ENCODE measurements at regions not wholly inside any gene's neighbourhood (a gene's known extent, or its start where the extent isn't known, plus 50 kb on each side); places are given as distances from the start of the nearest gene placed in this dataset.

DNA sequence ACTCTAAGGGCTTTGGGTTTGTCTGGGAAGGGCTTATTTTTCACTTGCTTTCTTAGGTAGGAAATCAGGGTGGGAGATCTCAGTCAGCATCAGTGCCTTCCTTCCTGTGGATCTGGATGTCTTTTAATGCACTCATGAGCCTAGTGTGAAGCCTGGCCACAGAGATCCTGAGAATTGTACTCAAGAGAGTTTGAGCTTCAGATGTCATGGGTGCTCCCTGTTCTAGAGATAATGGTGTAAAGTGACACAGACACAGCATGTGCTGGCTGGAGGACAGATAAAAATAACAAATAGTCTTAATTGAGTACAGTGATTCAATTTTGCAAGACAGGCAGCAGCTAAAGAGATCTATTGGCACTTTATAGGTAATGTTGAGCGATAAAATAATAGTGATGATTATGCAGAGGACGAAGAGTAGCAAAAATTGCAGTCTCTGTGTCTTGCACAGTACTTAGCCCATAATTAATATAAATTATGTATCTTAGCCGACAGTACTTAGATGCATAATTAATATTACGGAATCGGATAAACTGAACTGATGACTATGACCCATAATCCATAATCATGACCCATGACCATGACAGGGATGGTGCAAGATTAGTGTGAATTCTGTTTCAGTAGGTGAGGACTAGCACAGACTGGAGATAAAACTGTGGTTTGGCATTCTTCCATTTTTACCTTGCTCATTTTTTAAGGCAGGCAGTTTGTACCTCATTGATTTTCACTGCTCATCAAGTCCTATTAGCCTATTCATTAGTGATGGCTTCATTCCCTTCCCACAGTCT lies 408.7 kb upstream of the PIK3R1 start:
- TF ChIP-seq HNF4A (conservative IDR thresholded peaks at IDR 0.05) (no peak), GABPA (IDR thresholded peaks at IDR 0.05 in 1 of 2, conservative IDR thresholded peaks at IDR 0.05 in 1 of 2) (no peak), RXRA (IDR thresholded peaks at IDR 0.05) (no peak), HNF4G (IDR thresholded peaks at IDR 0.05) (no peak), SP1 (IDR thresholded peaks at IDR 0.05) (no peak), TAF1 (conservative IDR thresholded peaks at IDR 0.05) (no peak), RAD21 (IDR thresholded peaks at IDR 0.05) (no peak), YY1 (IDR thresholded peaks at IDR 0.05) (no peak), JUND (IDR thresholded peaks at IDR 0.05) (no peak), FOXA2 (IDR thresholded peaks at IDR 0.05) (no peak), FOXA1 (IDR thresholded peaks at IDR 0.05) (no peak), NR2F2 (IDR thresholded peaks at IDR 0.05) (no peak), EGR1 (IDR thresholded peaks at IDR 0.05; ENCODE audit: low read depth in 2 of 2) (no peak)
- TF ChIP-seq, protein P1, sequence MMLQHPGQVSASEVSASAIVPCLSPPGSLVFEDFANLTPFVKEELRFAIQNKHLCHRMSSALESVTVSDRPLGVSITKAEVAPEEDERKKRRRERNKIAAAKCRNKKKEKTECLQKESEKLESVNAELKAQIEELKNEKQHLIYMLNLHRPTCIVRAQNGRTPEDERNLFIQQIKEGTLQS (IDR thresholded peaks at IDR 0.05): no peak
- TF ChIP-seq, protein P2, sequence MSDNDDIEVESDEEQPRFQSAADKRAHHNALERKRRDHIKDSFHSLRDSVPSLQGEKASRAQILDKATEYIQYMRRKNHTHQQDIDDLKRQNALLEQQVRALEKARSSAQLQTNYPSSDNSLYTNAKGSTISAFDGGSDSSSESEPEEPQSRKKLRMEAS (IDR thresholded peaks at IDR 0.05): no peak
- TF ChIP-seq, protein P3, sequence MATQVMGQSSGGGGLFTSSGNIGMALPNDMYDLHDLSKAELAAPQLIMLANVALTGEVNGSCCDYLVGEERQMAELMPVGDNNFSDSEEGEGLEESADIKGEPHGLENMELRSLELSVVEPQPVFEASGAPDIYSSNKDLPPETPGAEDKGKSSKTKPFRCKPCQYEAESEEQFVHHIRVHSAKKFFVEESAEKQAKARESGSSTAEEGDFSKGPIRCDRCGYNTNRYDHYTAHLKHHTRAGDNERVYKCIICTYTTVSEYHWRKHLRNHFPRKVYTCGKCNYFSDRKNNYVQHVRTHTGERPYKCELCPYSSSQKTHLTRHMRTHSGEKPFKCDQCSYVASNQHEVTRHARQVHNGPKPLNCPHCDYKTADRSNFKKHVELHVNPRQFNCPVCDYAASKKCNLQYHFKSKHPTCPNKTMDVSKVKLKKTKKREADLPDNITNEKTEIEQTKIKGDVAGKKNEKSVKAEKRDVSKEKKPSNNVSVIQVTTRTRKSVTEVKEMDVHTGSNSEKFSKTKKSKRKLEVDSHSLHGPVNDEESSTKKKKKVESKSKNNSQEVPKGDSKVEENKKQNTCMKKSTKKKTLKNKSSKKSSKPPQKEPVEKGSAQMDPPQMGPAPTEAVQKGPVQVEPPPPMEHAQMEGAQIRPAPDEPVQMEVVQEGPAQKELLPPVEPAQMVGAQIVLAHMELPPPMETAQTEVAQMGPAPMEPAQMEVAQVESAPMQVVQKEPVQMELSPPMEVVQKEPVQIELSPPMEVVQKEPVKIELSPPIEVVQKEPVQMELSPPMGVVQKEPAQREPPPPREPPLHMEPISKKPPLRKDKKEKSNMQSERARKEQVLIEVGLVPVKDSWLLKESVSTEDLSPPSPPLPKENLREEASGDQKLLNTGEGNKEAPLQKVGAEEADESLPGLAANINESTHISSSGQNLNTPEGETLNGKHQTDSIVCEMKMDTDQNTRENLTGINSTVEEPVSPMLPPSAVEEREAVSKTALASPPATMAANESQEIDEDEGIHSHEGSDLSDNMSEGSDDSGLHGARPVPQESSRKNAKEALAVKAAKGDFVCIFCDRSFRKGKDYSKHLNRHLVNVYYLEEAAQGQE (IDR thresholded peaks at IDR 0.05): no peak
- TF ChIP-seq, protein P4, sequence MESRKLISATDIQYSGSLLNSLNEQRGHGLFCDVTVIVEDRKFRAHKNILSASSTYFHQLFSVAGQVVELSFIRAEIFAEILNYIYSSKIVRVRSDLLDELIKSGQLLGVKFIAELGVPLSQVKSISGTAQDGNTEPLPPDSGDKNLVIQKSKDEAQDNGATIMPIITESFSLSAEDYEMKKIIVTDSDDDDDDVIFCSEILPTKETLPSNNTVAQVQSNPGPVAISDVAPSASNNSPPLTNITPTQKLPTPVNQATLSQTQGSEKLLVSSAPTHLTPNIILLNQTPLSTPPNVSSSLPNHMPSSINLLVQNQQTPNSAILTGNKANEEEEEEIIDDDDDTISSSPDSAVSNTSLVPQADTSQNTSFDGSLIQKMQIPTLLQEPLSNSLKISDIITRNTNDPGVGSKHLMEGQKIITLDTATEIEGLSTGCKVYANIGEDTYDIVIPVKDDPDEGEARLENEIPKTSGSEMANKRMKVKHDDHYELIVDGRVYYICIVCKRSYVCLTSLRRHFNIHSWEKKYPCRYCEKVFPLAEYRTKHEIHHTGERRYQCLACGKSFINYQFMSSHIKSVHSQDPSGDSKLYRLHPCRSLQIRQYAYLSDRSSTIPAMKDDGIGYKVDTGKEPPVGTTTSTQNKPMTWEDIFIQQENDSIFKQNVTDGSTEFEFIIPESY (IDR thresholded peaks at IDR 0.05): no peak
- TF ChIP-seq, protein P5, sequence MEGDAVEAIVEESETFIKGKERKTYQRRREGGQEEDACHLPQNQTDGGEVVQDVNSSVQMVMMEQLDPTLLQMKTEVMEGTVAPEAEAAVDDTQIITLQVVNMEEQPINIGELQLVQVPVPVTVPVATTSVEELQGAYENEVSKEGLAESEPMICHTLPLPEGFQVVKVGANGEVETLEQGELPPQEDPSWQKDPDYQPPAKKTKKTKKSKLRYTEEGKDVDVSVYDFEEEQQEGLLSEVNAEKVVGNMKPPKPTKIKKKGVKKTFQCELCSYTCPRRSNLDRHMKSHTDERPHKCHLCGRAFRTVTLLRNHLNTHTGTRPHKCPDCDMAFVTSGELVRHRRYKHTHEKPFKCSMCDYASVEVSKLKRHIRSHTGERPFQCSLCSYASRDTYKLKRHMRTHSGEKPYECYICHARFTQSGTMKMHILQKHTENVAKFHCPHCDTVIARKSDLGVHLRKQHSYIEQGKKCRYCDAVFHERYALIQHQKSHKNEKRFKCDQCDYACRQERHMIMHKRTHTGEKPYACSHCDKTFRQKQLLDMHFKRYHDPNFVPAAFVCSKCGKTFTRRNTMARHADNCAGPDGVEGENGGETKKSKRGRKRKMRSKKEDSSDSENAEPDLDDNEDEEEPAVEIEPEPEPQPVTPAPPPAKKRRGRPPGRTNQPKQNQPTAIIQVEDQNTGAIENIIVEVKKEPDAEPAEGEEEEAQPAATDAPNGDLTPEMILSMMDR (IDR thresholded peaks at IDR 0.05; ENCODE audit: low read depth, low read length, missing input control): no peak
- WGBS: 79% methylated on average over 5 of the region's 5 CpGs
- Histone ChIP-seq H3K27ac (ENCODE audit: low read depth in 1 of 2, low read length in 2 of 2) (peak overlapping the region in 1 of 2 donors; percentile 13), H3K4me1 (ENCODE audit: control insufficient read depth in 4 of 4, insufficient read depth in 4 of 4, low read length in 3 of 4) (peaks cover 0 to 20% (median 5%) of the 10 kb centered on the region in 4 donors), H3K9me3 (ENCODE audit: control insufficient read depth in 4 of 4, low read length in 3 of 4) (no peaks in the 10 kb centered on the region), H3K9ac (ENCODE audit: low read depth in 1 of 2, low read length in 2 of 2) (no peak overlapping the region), H3K27me3 (ENCODE audit: control insufficient read depth in 4 of 4, insufficient read depth in 4 of 4, low read length in 3 of 4) (no peaks in the 10 kb centered on the region), H3K36me3 (ENCODE audit: control insufficient read depth in 4 of 4, insufficient read depth in 3 of 4, low read depth in 1 of 4, low read length in 3 of 4) (peaks cover 0 to 8% (median 0%) of the 10 kb centered on the region in 4 donors), H3K4me3 (ENCODE audit: low read depth in 1 of 3, low read length in 3 of 3) (no peak overlapping the region)
- no peak for DNase-seq (ENCODE audit: low spot score)

All from liver (tissue), 8 donors.